Keratinocyte (primary cell): ENCODE measurements at regions not wholly inside any gene's neighbourhood (a gene's known extent, or its start where the extent isn't known, plus 50 kb on each side); places are given as distances from the start of the nearest gene placed in this dataset.

ENCODE experiments used
- DNase-seq: peaks from one replicate; pipeline ENCODE4 v3.0.0-alpha.2; 2011; ENCODE audit warnings: low read depth, missing footprints, low spot score
- FAIRE-seq: peaks from 2 replicates; lab custom pipeline; 2011; peaks lifted over from hg19 to GRCh38; lab: Jason Lieb, UNC
- H2AFZ ChIP-seq: 2 replicates; pipeline ENCODE4 v1.6.0; 2012; ENCODE audit warnings: low read length, control low read depth, inconsistent platforms; ENCODE audit not compliant: control insufficient read depth
- H3K27ac ChIP-seq: 2 replicates; pipeline ENCODE4 v1.5.1; 2011; ENCODE audit warnings: low read length; ENCODE audit not compliant: control insufficient read depth, insufficient read depth
- H3K27me3 ChIP-seq: 3 replicates; pipeline ENCODE4 v1.6.0; 2011; ENCODE audit warnings: low read length; ENCODE audit not compliant: control insufficient read depth, insufficient read depth; ENCODE audit errors: extremely low read depth
- H3K36me3 ChIP-seq, 2 experiments: 2 replicates in 1 of 2; 3 replicates in 1 of 2; pipeline ENCODE4 v1.5.1; 2011; ENCODE audit warnings: low read length in 2 of 2, mild to moderate bottlenecking in 1 of 2; ENCODE audit not compliant: control insufficient read depth in 2 of 2, insufficient read depth in 2 of 2; ENCODE audit errors: extremely low read depth in 1 of 2
- H3K4me1 ChIP-seq: 3 replicates; pipeline ENCODE4 v1.5.1; 2011; ENCODE audit warnings: low read length; ENCODE audit not compliant: control insufficient read depth, insufficient read depth; ENCODE audit errors: extremely low read depth
- H3K4me2 ChIP-seq: 3 replicates; pipeline ENCODE4 v1.6.0; 2011; ENCODE audit warnings: low read depth, low read length; ENCODE audit not compliant: control insufficient read depth, insufficient read depth; ENCODE audit errors: extremely low read depth
- H3K4me3 ChIP-seq, 3 experiments: fragments of 200-600 bp in 1 of 3; sonication (generic) in 1 of 3; 2 replicates in 2 of 3; 3 replicates in 1 of 3; pipeline ENCODE4 v1.5.1; 2011 to 2016; ENCODE audit warnings: low read length in 3 of 3, mild to moderate bottlenecking in 3 of 3, control low read depth in 2 of 3, inconsistent platforms in 1 of 3, low read depth in 1 of 3, mixed read lengths in 1 of 3, mixed run types in 1 of 3, moderate library complexity in 1 of 3; ENCODE audit not compliant: control insufficient read depth in 2 of 3, insufficient read depth in 2 of 3; ENCODE audit errors: extremely low read depth in 1 of 3
- H3K79me2 ChIP-seq: 2 replicates; pipeline ENCODE4 v1.6.0; 2012; ENCODE audit warnings: low read length; ENCODE audit not compliant: control insufficient read depth, insufficient read depth
- H3K9ac ChIP-seq: 3 replicates; pipeline ENCODE4 v1.6.0; 2011; ENCODE audit warnings: low read length; ENCODE audit not compliant: control insufficient read depth, insufficient read depth; ENCODE audit errors: extremely low read depth
- H3K9me1 ChIP-seq: 3 replicates; pipeline ENCODE4 v1.6.0; 2011; ENCODE audit warnings: low read length; ENCODE audit not compliant: control insufficient read depth, insufficient read depth; ENCODE audit errors: extremely low read depth
- H3K9me3 ChIP-seq: 2 replicates; pipeline ENCODE4 v1.5.1; 2012; ENCODE audit warnings: low read depth, low read length; ENCODE audit not compliant: control insufficient read depth
- H4K20me1 ChIP-seq: 3 replicates; pipeline ENCODE4 v1.6.0; 2011; ENCODE audit warnings: low read length; ENCODE audit not compliant: control insufficient read depth, insufficient read depth; ENCODE audit errors: extremely low read depth
- EZH2 ChIP-seq: IDR thresholded peaks from one replicate; pipeline ENCODE4 v1.6.1; 2012; ENCODE audit warnings: inconsistent platforms, mild to moderate bottlenecking, low read length, moderate library complexity
- dilution Hi-C: fragments of 300-500 bp; cut with MboI; formaldehyde crosslinking; loops from one replicate; pipeline ENCODE4 v1.7.0; 2020; ENCODE audit warnings: low sequenced_read_pairs; ENCODE audit not compliant: extremely low pct_ligation_motif_present
- TF ChIP-seq, protein P1 (sequence below), 3 experiments: IDR thresholded peaks in 1 of 3; conservative IDR thresholded peaks in 1 of 3; optimal IDR thresholded peaks in 1 of 3; 2 replicates in 2 of 3; 3 replicates in 1 of 3; pipeline versions ENCODE3 to v1.5.1; 2011; ENCODE audit warnings: low read length in 3 of 3, mild to moderate bottlenecking in 3 of 3, moderate library complexity in 2 of 3, control low read depth in 1 of 3, inconsistent platforms in 1 of 3; ENCODE audit not compliant: insufficient read depth in 2 of 3; ENCODE audit errors: extremely low read depth in 1 of 3

- Histone ChIP-seq H4K20me1 (no peaks in the 10 kb centered on the region), H3K4me2 (no peak overlapping the region), H2AFZ (no peak overlapping the region), H3K9me1 (no peaks in the 10 kb centered on the region), H3K4me1 (no peaks in the 10 kb centered on the region), H3K36me3 (no peaks in the 10 kb centered on the region), H3K4me3 (no peak overlapping the region), H3K9me3 (no peaks in the 10 kb centered on the region), H3K79me2 (no peaks in the 10 kb centered on the region), H3K27me3 (no peaks in the 10 kb centered on the region), H3K27ac (no peak overlapping the region), H3K9ac (no peak overlapping the region)
- no peak for TF ChIP-seq EZH2
- TF ChIP-seq, protein P1, sequence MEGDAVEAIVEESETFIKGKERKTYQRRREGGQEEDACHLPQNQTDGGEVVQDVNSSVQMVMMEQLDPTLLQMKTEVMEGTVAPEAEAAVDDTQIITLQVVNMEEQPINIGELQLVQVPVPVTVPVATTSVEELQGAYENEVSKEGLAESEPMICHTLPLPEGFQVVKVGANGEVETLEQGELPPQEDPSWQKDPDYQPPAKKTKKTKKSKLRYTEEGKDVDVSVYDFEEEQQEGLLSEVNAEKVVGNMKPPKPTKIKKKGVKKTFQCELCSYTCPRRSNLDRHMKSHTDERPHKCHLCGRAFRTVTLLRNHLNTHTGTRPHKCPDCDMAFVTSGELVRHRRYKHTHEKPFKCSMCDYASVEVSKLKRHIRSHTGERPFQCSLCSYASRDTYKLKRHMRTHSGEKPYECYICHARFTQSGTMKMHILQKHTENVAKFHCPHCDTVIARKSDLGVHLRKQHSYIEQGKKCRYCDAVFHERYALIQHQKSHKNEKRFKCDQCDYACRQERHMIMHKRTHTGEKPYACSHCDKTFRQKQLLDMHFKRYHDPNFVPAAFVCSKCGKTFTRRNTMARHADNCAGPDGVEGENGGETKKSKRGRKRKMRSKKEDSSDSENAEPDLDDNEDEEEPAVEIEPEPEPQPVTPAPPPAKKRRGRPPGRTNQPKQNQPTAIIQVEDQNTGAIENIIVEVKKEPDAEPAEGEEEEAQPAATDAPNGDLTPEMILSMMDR (optimal IDR thresholded peaks at IDR 0.05 in 1 of 3, IDR thresholded peaks at IDR 0.05 in 1 of 3, conservative IDR thresholded peaks at IDR 0.05 in 1 of 3; ENCODE audit: extremely low read depth in 1 of 3, insufficient read depth in 2 of 3, low read length in 3 of 3): no peak
- no peak for DNase-seq
- no peak for FAIRE-seq
- dilution Hi-C loops: no loop called here
These were observed 147.1 kb downstream of the CHST1 start for GRCh38 chr11:45518141-45518832.

DNA sequence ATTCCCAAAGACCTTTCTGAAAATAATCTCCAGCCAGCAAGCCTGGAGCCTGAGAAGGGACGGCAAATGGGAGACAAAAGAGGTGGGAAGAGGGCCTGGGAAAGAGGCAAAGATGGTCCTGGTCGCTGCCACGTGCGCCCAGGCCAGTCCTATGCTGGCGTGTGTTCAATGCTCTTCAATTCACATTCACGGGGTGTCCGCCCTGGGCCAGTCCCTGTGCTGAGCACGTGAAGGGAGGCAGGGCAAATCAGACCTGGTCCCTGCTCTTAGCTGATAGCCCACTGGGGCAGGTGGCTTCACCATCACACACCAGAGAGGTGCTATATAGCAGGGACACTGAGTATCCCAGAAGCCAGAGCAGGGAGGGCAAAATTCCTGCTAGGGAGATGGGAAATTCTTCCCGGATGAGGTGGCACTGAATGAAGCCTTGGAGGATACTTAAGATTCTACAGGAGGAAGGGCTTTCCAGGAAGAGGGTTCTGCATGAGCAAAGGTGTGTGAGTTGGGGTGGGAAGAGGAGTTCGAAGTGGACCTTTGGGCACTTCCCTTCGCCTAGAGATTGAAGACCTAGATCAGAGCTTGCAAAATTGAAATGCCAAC, 148.2 kb downstream of the CHST1 start:
- Histone ChIP-seq H3K4me3 (no peak overlapping the region), H3K9me1 (no peaks in the 10 kb centered on the region), H3K9me3 (no peaks in the 10 kb centered on the region), H3K79me2 (no peaks in the 10 kb centered on the region), H4K20me1 (no peaks in the 10 kb centered on the region), H3K4me2 (no peak overlapping the region), H2AFZ (no peak overlapping the region), H3K27ac (no peak overlapping the region), H3K36me3 (no peaks in the 10 kb centered on the region), H3K4me1 (no peaks in the 10 kb centered on the region), H3K9ac (no peak overlapping the region), H3K27me3 (no peaks in the 10 kb centered on the region)
- DNase-seq: no peak
- no peak for TF ChIP-seq EZH2
- TF ChIP-seq, protein P1 (optimal IDR thresholded peaks at IDR 0.05 in 1 of 3, IDR thresholded peaks at IDR 0.05 in 1 of 3, conservative IDR thresholded peaks at IDR 0.05 in 1 of 3; ENCODE audit: extremely low read depth in 1 of 3, insufficient read depth in 2 of 3, low read length in 3 of 3): no peak
- no peak for FAIRE-seq
- dilution Hi-C loops: no loop called here
